Tibial artery (tissue), 4 donors: ENCODE measurements at regions not wholly inside any gene's neighbourhood (a gene's known extent, or its start where the extent isn't known, plus 50 kb on each side); places are given as distances from the start of the nearest gene placed in this dataset.

ENCODE experiments used
- DNase-seq, 2 donors: peaks; one replicate each; pipeline ENCODE4 v3.0.0-alpha.2; 2019
- H3K27ac ChIP-seq, 2 donors: fragments of 200-600 bp; sonication (generic) in 1 of 2; 1 replicate in 1 of 2; 2 replicates in 1 of 2; pipeline ENCODE4 v1.5.1; 2018 to 2019; ENCODE audit warnings: mild to moderate bottlenecking in 1 of 2
- H3K27me3 ChIP-seq, 2 donors: fragments of 200-600 bp; sonication (generic) in 1 of 2; one replicate each; pipeline versions ENCODE4 v1.5.1 to v1.6.0; 2016 to 2019
- H3K36me3 ChIP-seq, 3 donors: fragments of 200-600 bp; sonication (generic) in 2 of 3; one replicate each; pipeline ENCODE4 v1.5.1; 2016 to 2019; ENCODE audit warnings: mild to moderate bottlenecking in 2 of 3
- H3K4me1 ChIP-seq, 4 donors: fragments of 200-600 bp; sonication (generic) in 2 of 4; 1 replicate in 3 of 4; 2 replicates in 1 of 4; pipeline ENCODE4 v1.5.1; 2016 to 2019
- H3K4me3 ChIP-seq, 2 donors: fragments of 200-600 bp; sonication (generic) in 1 of 2; 1 replicate in 1 of 2; 2 replicates in 1 of 2; pipeline ENCODE4 v1.5.1; 2018 to 2019; ENCODE audit warnings: mild to moderate bottlenecking in 2 of 2
- H3K9me3 ChIP-seq, 3 donors: fragments of 200-600 bp; sonication (generic) in 1 of 3; one replicate each; pipeline ENCODE4 v1.5.1; 2016 to 2019
- intact Hi-C: fragments of 100-400 bp; cut with DNase I; formaldehyde crosslinking; loops from one replicate; pipeline ENCODE4 v1.15.0; 2023; ENCODE audit warnings: low total_unique reads
- TF ChIP-seq, protein P1 (sequence below), 2 experiments: fragments of 200-600 bp in 1 of 2; fragments of 450-650 bp in 1 of 2; IDR thresholded peaks; one replicate each; pipeline ENCODE4 v1.5.1; 2017 to 2019; ENCODE audit warnings: antibody characterized with exemption in 2 of 2, mild to moderate bottlenecking in 1 of 2, moderate library complexity in 1 of 2

DNA sequence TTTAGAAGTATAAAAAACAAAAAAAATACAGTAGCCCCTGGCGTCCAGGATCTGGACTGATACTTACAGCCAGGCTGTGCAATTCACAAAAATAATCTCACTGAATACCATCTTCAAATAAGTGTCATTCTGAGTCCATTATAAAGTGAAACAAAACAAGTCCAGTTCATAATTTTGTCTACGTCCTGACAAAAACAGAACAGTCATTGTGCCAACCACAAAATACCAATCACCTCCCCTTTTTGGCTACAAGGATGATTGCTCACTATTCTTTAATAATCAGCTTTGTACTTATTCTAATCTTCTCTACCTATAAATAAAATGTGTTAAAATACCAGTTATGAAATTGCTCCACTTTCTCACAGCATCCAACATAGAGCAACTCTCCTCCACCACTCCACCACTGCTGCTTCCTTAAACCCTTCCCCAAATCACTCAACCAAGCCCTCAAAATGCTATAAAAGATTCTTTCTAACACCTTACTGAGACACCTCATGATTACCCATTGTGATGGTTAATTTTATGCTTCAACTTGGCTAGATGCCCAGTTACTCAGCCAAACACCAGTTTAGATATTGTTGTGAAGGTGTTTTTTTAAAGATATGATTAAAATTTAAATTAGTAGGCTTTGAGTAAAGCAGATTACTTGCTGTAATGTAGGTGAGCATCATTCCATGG, 479.8 kb upstream of the SEMA3A start:
- no peaks in the 10 kb centered on the region for H3K36me3 ChIP-seq
- TF ChIP-seq, protein P1, sequence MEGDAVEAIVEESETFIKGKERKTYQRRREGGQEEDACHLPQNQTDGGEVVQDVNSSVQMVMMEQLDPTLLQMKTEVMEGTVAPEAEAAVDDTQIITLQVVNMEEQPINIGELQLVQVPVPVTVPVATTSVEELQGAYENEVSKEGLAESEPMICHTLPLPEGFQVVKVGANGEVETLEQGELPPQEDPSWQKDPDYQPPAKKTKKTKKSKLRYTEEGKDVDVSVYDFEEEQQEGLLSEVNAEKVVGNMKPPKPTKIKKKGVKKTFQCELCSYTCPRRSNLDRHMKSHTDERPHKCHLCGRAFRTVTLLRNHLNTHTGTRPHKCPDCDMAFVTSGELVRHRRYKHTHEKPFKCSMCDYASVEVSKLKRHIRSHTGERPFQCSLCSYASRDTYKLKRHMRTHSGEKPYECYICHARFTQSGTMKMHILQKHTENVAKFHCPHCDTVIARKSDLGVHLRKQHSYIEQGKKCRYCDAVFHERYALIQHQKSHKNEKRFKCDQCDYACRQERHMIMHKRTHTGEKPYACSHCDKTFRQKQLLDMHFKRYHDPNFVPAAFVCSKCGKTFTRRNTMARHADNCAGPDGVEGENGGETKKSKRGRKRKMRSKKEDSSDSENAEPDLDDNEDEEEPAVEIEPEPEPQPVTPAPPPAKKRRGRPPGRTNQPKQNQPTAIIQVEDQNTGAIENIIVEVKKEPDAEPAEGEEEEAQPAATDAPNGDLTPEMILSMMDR (IDR thresholded peaks at IDR 0.05) = no peak
- no peak overlapping the region for H3K27ac ChIP-seq
- H3K4me1 ChIP-seq = peaks cover 0 to 23% (median 2%) of the 10 kb centered on the region in 4 donors
- H3K27me3 ChIP-seq = no peaks in the 10 kb centered on the region
- DNase-seq = no peak
- H3K4me3 ChIP-seq = no peak overlapping the region
- intact Hi-C loops = no loop called here
- no peaks in the 10 kb centered on the region for H3K9me3 ChIP-seq

DNA sequence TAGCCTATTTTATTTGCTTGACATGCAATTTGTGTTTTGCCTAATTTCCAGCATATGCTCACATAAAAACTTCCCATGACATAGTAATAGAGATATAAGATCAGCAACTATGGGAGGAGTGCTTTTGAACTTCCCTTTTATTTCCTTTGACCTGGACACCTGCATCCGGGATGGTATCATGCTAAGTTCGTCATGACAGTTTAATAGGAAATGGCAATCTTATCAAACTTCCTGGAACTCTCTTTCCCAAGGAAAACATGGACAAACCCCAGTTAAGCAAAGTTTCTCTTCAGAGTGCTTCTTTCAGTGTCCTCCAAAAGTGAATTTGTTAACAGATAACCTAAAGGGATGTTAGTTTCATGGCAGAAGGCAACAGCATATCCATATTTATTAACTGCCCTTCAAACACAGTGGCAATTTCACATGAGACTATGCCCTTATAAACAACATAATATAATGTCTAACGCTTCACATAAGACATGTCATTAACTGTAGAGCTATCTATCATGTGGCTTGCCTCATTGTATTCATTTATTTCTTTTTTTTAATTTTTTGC, 474.7 kb upstream of the SEMA3A start:
- Histone ChIP-seq H3K4me3 (no peak overlapping the region), H3K9me3 (no peaks in the 10 kb centered on the region), H3K4me1 (peaks cover 0 to 23% (median 2%) of the 10 kb centered on the region in 4 donors), H3K27me3 (no peaks in the 10 kb centered on the region), H3K36me3 (no peaks in the 10 kb centered on the region), H3K27ac (no peak overlapping the region)
- intact Hi-C loops = no loop called here
- no peak for DNase-seq
- TF ChIP-seq, protein P1 (IDR thresholded peaks at IDR 0.05) = no peak

DNA sequence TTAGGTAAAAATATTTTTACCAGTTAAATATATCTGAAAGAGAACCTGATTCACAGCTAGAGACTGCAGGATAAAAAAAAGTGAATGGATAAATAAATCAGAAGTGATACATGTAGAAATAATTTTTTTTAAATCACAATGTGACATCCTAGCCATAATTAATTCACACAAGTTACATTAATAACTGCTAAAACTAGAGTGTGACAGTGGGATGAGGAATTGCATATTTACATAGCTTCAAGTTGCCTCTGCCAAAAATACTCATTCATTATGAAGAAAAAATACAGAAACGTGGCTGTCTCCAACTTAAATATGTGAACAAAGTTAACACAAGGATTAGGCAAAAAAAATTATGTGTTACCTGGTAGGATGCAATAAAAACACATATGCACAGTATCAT, 473.5 kb upstream of the SEMA3A start:
- DNase-seq = no peak
- Histone ChIP-seq H3K4me3 (no peak overlapping the region), H3K4me1 (peaks cover 0 to 18% (median 0%) of the 10 kb centered on the region in 4 donors), H3K9me3 (no peaks in the 10 kb centered on the region), H3K36me3 (no peaks in the 10 kb centered on the region), H3K27ac (no peak overlapping the region), H3K27me3 (no peaks in the 10 kb centered on the region)
- TF ChIP-seq, protein P1 (IDR thresholded peaks at IDR 0.05) = no peak
- intact Hi-C loops = no loop called here

DNA sequence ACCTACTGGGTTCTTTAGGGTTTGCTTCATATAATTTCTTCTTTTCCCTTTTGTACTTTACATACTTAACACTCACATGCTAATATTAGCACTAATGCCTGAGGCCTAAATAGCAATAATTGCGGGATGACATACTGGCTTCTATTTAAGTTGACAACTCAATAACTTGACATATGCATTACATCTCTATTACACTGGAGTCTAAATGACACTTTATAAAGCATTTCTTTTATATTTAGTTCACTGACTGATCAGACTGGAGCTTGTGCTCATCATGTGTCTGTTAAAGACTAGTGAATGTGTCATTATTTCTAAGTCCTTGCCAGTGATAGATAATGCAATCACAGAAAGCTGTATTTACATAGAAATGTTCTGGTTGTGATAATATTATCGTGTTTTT, 472.1 kb upstream of the SEMA3A start:
- Histone ChIP-seq H3K27me3 (no peaks in the 10 kb centered on the region), H3K27ac (no peak overlapping the region), H3K4me1 (peaks cover 0 to 4% (median 0%) of the 10 kb centered on the region in 4 donors), H3K9me3 (no peaks in the 10 kb centered on the region), H3K36me3 (no peaks in the 10 kb centered on the region), H3K4me3 (no peak overlapping the region)
- DNase-seq = no peak
- TF ChIP-seq, protein P1 (IDR thresholded peaks at IDR 0.05) = no peak
- intact Hi-C loops = no loop called here

DNA sequence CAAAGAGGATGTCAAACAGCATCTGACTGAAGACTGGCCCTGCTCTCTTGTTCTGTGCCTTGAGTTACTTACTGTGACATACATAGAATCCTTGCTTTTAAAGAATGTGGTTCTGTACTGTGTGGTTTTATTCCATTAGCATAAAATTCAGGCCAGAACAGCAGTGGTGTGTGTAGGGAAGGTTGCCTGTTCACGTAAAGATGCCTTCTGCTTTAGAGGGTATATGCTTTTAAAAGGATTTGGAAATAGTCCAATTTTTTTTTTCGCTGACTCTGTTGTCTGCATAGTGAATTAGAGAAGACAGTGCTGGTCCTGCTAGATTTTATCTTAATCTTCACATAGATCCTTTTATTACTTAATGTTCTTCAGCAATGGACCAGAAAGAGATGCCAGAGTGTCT, 470.8 kb upstream of the SEMA3A start:
- H3K9me3 ChIP-seq = no peaks in the 10 kb centered on the region
- DNase-seq = no peak
- H3K27me3 ChIP-seq = no peaks in the 10 kb centered on the region
- H3K36me3 ChIP-seq = no peaks in the 10 kb centered on the region
- H3K4me3 ChIP-seq = no peak overlapping the region
- no peak overlapping the region for H3K27ac ChIP-seq
- H3K4me1 ChIP-seq = no peaks in the 10 kb centered on the region
- TF ChIP-seq, protein P1 (IDR thresholded peaks at IDR 0.05) = no peak
- intact Hi-C loops = no loop called here
